Left lung (tissue), 4 donors: ENCODE measurements at regions not wholly inside any gene's neighbourhood (a gene's known extent, or its start where the extent isn't known, plus 50 kb on each side); places are given as distances from the start of the nearest gene placed in this dataset.

Experiments
- ATAC-seq: fragments of 200-7000 bp; cut with Tn5 transposase; one replicate; pipeline ENCODE4 v1.9.1; 2020; ENCODE audit warnings: moderate library complexity
- DNase-seq, 4 donors: peaks; one replicate each; pipeline ENCODE4 v3.0.0-alpha.2; 2013 to 2020
- H3K27ac ChIP-seq, 2 donors: fragments of 200-600 bp; sonication (generic) in 1 of 2; one replicate each; pipeline versions ENCODE4 v1.5.0 to v1.8.0; 2020 to 2021
- H3K27me3 ChIP-seq, 2 donors: fragments of 200-600 bp; sonication (generic) in 1 of 2; one replicate each; pipeline versions ENCODE4 v1.5.0 to v1.8.0; 2020 to 2021
- H3K36me3 ChIP-seq, 2 donors: fragments of 200-600 bp; sonication (generic) in 1 of 2; one replicate each; pipeline versions ENCODE4 v1.5.0 to v1.8.0; 2020 to 2021
- H3K4me1 ChIP-seq, 2 donors: fragments of 200-600 bp; one replicate each; pipeline ENCODE4 v1.8.0; 2021
- H3K4me3 ChIP-seq, 2 donors: fragments of 200-600 bp; sonication (generic) in 1 of 2; one replicate each; pipeline versions ENCODE4 v1.5.0 to v1.8.0; 2020 to 2021; ENCODE audit warnings: mild to moderate bottlenecking in 1 of 2
- H3K9me3 ChIP-seq, 2 donors: fragments of 200-600 bp; sonication (generic) in 1 of 2; one replicate each; pipeline versions ENCODE4 v1.5.0 to v1.8.0; 2020 to 2021
- intact Hi-C, 2 donors: fragments of 100-400 bp; cut with DNase I; formaldehyde crosslinking; loops; one replicate each; pipeline versions ENCODE4 v1.11.2 to v1.14.2; 2022
- TF ChIP-seq, protein P1 (sequence below), 2 donors: fragments of 200-600 bp; sonication (generic) in 1 of 2; IDR thresholded peaks; one replicate each; pipeline versions ENCODE4 v1.5.0 to v1.8.0; 2021; ENCODE audit warnings: antibody characterized with exemption in 2 of 2
- donor health status: DM: no; HTN: yes; CAD: no.
- donor health status: DM: no; HTN: no; CAD: no.

GRCh38 chr2:122543815-122544214 is 788.4 kb downstream of the TSN start:
- TF ChIP-seq, protein P1, sequence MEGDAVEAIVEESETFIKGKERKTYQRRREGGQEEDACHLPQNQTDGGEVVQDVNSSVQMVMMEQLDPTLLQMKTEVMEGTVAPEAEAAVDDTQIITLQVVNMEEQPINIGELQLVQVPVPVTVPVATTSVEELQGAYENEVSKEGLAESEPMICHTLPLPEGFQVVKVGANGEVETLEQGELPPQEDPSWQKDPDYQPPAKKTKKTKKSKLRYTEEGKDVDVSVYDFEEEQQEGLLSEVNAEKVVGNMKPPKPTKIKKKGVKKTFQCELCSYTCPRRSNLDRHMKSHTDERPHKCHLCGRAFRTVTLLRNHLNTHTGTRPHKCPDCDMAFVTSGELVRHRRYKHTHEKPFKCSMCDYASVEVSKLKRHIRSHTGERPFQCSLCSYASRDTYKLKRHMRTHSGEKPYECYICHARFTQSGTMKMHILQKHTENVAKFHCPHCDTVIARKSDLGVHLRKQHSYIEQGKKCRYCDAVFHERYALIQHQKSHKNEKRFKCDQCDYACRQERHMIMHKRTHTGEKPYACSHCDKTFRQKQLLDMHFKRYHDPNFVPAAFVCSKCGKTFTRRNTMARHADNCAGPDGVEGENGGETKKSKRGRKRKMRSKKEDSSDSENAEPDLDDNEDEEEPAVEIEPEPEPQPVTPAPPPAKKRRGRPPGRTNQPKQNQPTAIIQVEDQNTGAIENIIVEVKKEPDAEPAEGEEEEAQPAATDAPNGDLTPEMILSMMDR (IDR thresholded peaks at IDR 0.05): no peak
- H3K27ac ChIP-seq: no peak overlapping the region
- no peaks in the 10 kb centered on the region for H3K27me3 ChIP-seq
- intact Hi-C loops: no loop called here
- no peak for ATAC-seq
- no peaks in the 10 kb centered on the region for H3K4me1 ChIP-seq
- no peaks in the 10 kb centered on the region for H3K36me3 ChIP-seq
- H3K4me3 ChIP-seq: no peak overlapping the region
- no peak for DNase-seq
- H3K9me3 ChIP-seq: no peaks in the 10 kb centered on the region

DNA sequence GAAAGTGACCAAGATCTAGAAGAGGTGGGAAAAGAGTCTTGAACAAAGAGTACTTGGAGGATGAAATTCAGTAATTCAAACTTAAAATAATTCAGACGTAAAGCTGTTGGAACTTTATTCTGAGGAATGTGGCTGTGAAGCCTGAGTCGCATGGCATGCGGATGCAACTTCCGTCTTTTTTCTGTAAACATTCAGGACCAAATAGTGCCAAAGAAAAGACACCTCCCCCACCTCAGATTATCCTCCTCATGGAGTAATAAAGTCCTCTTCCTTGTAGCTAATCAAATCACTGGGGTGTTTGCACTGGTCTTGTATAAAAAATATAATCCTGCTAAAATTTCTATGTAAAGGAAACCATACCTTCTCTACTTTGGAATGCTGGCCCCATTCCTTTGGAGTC is 790.4 kb downstream of the TSN start:
- ATAC-seq: no peak
- no peak for DNase-seq
- H3K9me3 ChIP-seq: peaks cover 0 to 6% of the 10 kb centered on the region in 2 donors
- no peaks in the 10 kb centered on the region for H3K27me3 ChIP-seq
- no peak overlapping the region for H3K27ac ChIP-seq
- no peaks in the 10 kb centered on the region for H3K36me3 ChIP-seq
- no peaks in the 10 kb centered on the region for H3K4me1 ChIP-seq
- TF ChIP-seq, protein P1 (IDR thresholded peaks at IDR 0.05): no peak
- no peak overlapping the region for H3K4me3 ChIP-seq
- intact Hi-C loops: no loop called here

DNA sequence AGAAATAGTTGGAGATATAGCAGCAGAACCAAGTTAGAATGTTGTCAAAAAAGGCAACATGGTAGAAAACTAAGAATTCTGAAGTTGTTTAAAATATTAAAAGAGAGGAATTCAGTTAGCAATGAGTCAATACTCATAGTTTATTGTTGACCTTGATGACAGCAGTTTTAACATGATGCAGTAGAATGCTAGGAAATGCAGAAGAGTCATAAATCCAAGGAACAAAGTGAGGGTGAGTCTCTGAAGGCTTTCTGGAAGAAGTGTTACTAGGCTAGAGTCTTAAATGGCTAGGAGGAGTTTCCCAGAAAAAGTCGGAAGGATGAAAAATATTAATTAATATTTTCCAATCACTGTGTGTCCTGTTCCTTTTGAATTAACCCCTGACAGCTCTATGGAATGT is 807.3 kb downstream of the TSN start:
- TF ChIP-seq, protein P1 (IDR thresholded peaks at IDR 0.05): no peak
- Histone ChIP-seq H3K4me1 (no peaks in the 10 kb centered on the region), H3K27me3 (no peaks in the 10 kb centered on the region), H3K9me3 (no peaks in the 10 kb centered on the region), H3K4me3 (no peak overlapping the region), H3K27ac (no peak overlapping the region), H3K36me3 (no peaks in the 10 kb centered on the region)
- ATAC-seq: no peak
- no peak for DNase-seq
- intact Hi-C loops: no loop called here

DNA sequence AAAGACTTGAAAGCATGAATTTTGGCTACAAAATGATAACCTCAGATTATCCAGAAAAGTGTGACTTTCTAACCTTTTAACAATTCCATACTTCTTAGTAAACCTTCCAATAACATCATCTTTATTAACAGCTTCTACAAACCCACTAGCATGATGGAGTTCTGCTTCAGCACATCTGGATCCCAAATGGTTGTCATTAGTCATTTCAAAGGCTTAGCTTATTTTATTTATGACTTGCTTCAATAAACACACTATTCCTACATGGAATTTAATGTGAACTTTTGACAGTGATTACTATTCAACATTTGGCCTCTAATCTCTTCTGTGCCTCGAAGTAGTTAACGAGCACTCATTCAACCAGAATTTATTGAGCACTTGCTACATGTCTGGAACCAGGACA is 808.3 kb downstream of the TSN start:
- Histone ChIP-seq H3K4me3 (no peak overlapping the region), H3K4me1 (no peaks in the 10 kb centered on the region), H3K36me3 (no peaks in the 10 kb centered on the region), H3K27me3 (no peaks in the 10 kb centered on the region), H3K27ac (no peak overlapping the region), H3K9me3 (no peaks in the 10 kb centered on the region)
- ATAC-seq: no peak
- TF ChIP-seq, protein P1 (IDR thresholded peaks at IDR 0.05): no peak
- intact Hi-C loops: no loop called here
- no peak for DNase-seq

DNA sequence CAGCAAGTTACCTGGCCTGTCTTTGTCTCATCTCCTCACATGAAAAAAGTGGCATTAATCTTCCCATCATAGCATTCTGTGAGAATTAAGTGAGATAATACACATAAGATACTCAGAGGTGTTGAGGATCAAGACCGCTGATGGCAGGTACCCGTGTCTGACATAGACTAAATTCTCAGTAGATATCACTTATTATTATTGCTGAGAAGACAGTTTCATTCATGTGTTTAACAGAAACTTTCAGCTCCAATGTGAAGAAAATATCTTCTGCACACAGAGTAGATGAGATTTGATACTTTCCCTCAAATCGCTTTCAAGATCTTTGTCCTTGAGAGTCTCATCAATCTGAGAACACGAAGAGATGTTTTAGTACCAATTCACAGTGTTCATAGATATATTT is 809.4 kb downstream of the TSN start:
- no peak for ATAC-seq
- Histone ChIP-seq H3K27ac (no peak overlapping the region), H3K4me1 (no peaks in the 10 kb centered on the region), H3K27me3 (no peaks in the 10 kb centered on the region), H3K9me3 (peaks cover 0 to 1% of the 10 kb centered on the region in 2 donors), H3K4me3 (no peak overlapping the region), H3K36me3 (no peaks in the 10 kb centered on the region)
- TF ChIP-seq, protein P1 (IDR thresholded peaks at IDR 0.05): no peak
- intact Hi-C loops: no loop called here
- no peak for DNase-seq
